IMR-90 (cell line): ENCODE measurements at regions not wholly inside any gene's neighbourhood (a gene's known extent, or its start where the extent isn't known, plus 50 kb on each side); places are given as distances from the start of the nearest gene placed in this dataset.

Experiments used
- ATAC-seq: fragments of 200-7000 bp; cut with Tn5 transposase; 2 replicates; pipeline ENCODE4 v1.9.1; 2020; ENCODE audit warnings: low read depth, mild to moderate bottlenecking, moderate library complexity
- BruUV-seq: library from RNA; stranded (reverse); fragments of 400-500 nt; replicated peaks from 2 replicates; lab custom pipeline; 2021; lab: Mats Ljungman, UMichigan
- CTCF ChIA-PET: fragments of 300-600 bp; formaldehyde crosslinking; extraction: SDS; loops from one replicate; lab custom pipeline; 2021; ENCODE audit warnings: antibody characterized with exemption; lab: Yijun Ruan, JAX
- POLR2A ChIA-PET: fragments of 300-600 bp; sonication (Branson Sonifier 250); formaldehyde crosslinking; loops from one replicate; lab custom pipeline; 2022; ENCODE audit warnings: antibody characterized with exemption; ENCODE audit not compliant: unreplicated experiment; lab: Charles Lee
- DNase-seq: peaks from one replicate; pipeline ENCODE4 v3.0.0; 2013
- H2AFZ ChIP-seq: replicated peaks from 2 replicates; pipeline ENCODE3; 2013; ENCODE audit warnings: low read length, mild to moderate bottlenecking; ENCODE audit not compliant: poor library complexity
- H2AK5ac ChIP-seq: 2 replicates; pipeline ENCODE4 v1.6.1; 2013; ENCODE audit warnings: low read depth, low read length, inconsistent platforms
- H2AK9ac ChIP-seq: replicated peaks from 2 replicates; pipeline ENCODE3; 2013; ENCODE audit warnings: mild to moderate bottlenecking, low read depth, low read length, moderate library complexity; ENCODE audit not compliant: poor library complexity
- H2BK120ac ChIP-seq: 2 replicates; pipeline ENCODE4 v1.6.1; 2013; ENCODE audit warnings: low read depth, low read length, inconsistent platforms
- H2BK15ac ChIP-seq: 3 replicates; pipeline ENCODE4 v1.6.1; 2013; ENCODE audit warnings: low read depth, low read length, inconsistent platforms
- H2BK20ac ChIP-seq: 2 replicates; pipeline ENCODE4 v1.6.1; 2013; ENCODE audit warnings: low read depth, mild to moderate bottlenecking, inconsistent platforms, low read length, moderate library complexity
- H2BK5ac ChIP-seq: 2 replicates; pipeline ENCODE4 v1.6.1; 2013; ENCODE audit warnings: mild to moderate bottlenecking, low read depth, low read length, inconsistent platforms; ENCODE audit not compliant: poor library complexity, severe bottlenecking
- H3K14ac ChIP-seq: replicated peaks from 2 replicates; pipeline ENCODE4 v1.6.1; 2013; ENCODE audit warnings: low read depth, low read length, inconsistent platforms
- H3K18ac ChIP-seq: 2 replicates; pipeline ENCODE4 v1.6.1; 2013; ENCODE audit warnings: low read depth, low read length, control low read depth
- H3K23ac ChIP-seq: 2 replicates; pipeline ENCODE4 v1.6.1; 2013; ENCODE audit warnings: low read depth, low read length, inconsistent platforms
- H3K27ac ChIP-seq: 2 replicates; pipeline ENCODE4 v1.5.1; 2013; ENCODE audit warnings: mild to moderate bottlenecking, control low read depth, low read length; ENCODE audit not compliant: insufficient read depth
- H3K27me3 ChIP-seq: 2 replicates; pipeline ENCODE4 v1.6.1; 2013; ENCODE audit warnings: low read length; ENCODE audit not compliant: control insufficient read depth, insufficient read depth
- H3K36me3 ChIP-seq: 2 replicates; pipeline ENCODE4 v1.6.1; 2013; ENCODE audit warnings: low read length, mixed read lengths; ENCODE audit not compliant: control insufficient read depth, insufficient read depth
- H3K4ac ChIP-seq: 2 replicates; pipeline ENCODE4 v1.6.1; 2013; ENCODE audit warnings: low read depth, low read length, inconsistent platforms
- H3K4me1 ChIP-seq: 2 replicates; pipeline ENCODE4 v1.6.1; 2013; ENCODE audit warnings: low read length, mixed read lengths; ENCODE audit not compliant: control insufficient read depth, insufficient read depth
- H3K4me2 ChIP-seq: 2 replicates; pipeline ENCODE4 v1.6.1; 2013; ENCODE audit warnings: low read depth, mild to moderate bottlenecking, control low read depth, low read length, moderate library complexity
- H3K4me3 ChIP-seq: 2 replicates; pipeline ENCODE4 v1.5.1; 2013; ENCODE audit warnings: low read depth, mild to moderate bottlenecking, control low read depth, low read length, moderate library complexity; ENCODE audit not compliant: insufficient read depth
- H3K56ac ChIP-seq: 2 replicates; pipeline ENCODE4 v1.6.1; 2013; ENCODE audit warnings: low read length, inconsistent platforms; ENCODE audit not compliant: insufficient read depth; ENCODE audit errors: extremely low read depth
- H3K79me1 ChIP-seq, 2 experiments: 2 replicates each; pipeline ENCODE4 v1.6.1; 2013; ENCODE audit warnings: low read length in 2 of 2, inconsistent platforms in 1 of 2, low read depth in 1 of 2
- H3K9ac ChIP-seq: 2 replicates; pipeline ENCODE4 v1.6.1; 2013; ENCODE audit warnings: low read depth, low read length, control low read depth
- H3K9me1 ChIP-seq: 2 replicates; pipeline ENCODE4 v1.6.1; 2013; ENCODE audit warnings: low read length, inconsistent platforms; ENCODE audit not compliant: insufficient read depth
- H3K9me3 ChIP-seq: 2 replicates; pipeline ENCODE4 v1.6.1; 2013; ENCODE audit warnings: low read length; ENCODE audit not compliant: control insufficient read depth, insufficient read depth
- H4K20me1 ChIP-seq: 2 replicates; pipeline ENCODE4 v1.6.1; 2013; ENCODE audit warnings: low read length, inconsistent platforms; ENCODE audit not compliant: insufficient read depth
- H4K5ac ChIP-seq: 2 replicates; pipeline ENCODE4 v1.6.1; 2013; ENCODE audit warnings: mild to moderate bottlenecking, low read depth, low read length, control low read depth
- H4K8ac ChIP-seq, 2 experiments: 2 replicates each; pipeline ENCODE4 v1.6.1; 2013; ENCODE audit warnings: low read depth in 2 of 2, low read length in 2 of 2, control low read depth in 1 of 2, inconsistent platforms in 1 of 2
- H4K91ac ChIP-seq: 2 replicates; pipeline ENCODE4 v1.6.1; 2013; ENCODE audit warnings: low read depth, low read length, inconsistent platforms; ENCODE audit not compliant: insufficient read depth
- CEBPB ChIP-seq: IDR thresholded peaks from 2 replicates; pipeline ENCODE4 v1.6.1; 2012; ENCODE audit warnings: low read depth, low read length, improper control_type of control experiment
- CHD1 ChIP-seq: IDR thresholded peaks from 2 replicates; pipeline ENCODE4 v1.6.1; 2012; ENCODE audit warnings: low read depth, low read length, improper control_type of control experiment
- CTCF ChIP-seq: conservative IDR thresholded peaks from 2 replicates; pipeline ENCODE4 v1.5.1; 2012; ENCODE audit warnings: mild to moderate bottlenecking, low read depth, low read length, improper control_type of control experiment
- MXI1 ChIP-seq: IDR thresholded peaks from 2 replicates; pipeline ENCODE4 v1.6.1; 2012; ENCODE audit warnings: low read depth, mild to moderate bottlenecking, low read length, moderate library complexity, borderline replicate concordance
- POLR2A ChIP-seq: IDR thresholded peaks from 2 replicates; pipeline ENCODE4 v1.6.1; 2012; ENCODE audit warnings: mild to moderate bottlenecking, low read depth, low read length
- USF2 ChIP-seq: fragments of 150-350 bp; IDR thresholded peaks from 2 replicates; pipeline ENCODE4 v1.6.1; 2017; ENCODE audit warnings: mild to moderate bottlenecking, antibody characterized with exemption, low read length, low read depth
- WGBS, 2 experiments: methylation state at CpG; one replicate each; pipeline versions ENCODE4 v1.1.5 to v1.1.7; 2013; ENCODE audit warnings: missing lambda C conversion rate in 2 of 2; ENCODE audit not compliant: insufficient read length in 1 of 2; ENCODE audit errors: extremely low coverage in 2 of 2; 5-methylcytosine and 5-hydroxymethylcytosine counted together
- dilution Hi-C: fragments of 300-500 bp; cut with HindIII; formaldehyde crosslinking; loops from one replicate; pipeline ENCODE4 v1.14.3; 2018; ENCODE audit warnings: low sequenced_read_pairs; ENCODE audit not compliant: unreplicated experiment
- in situ Hi-C: fragments of 300-500 bp; cut with MboI; formaldehyde crosslinking; loops from 3 replicates; pipeline ENCODE4 v1.14.3; 2019; ENCODE audit warnings: low sequenced_read_pairs, inconsistent platforms, mixed read lengths
- intact Hi-C: fragments of 100-400 bp; cut with micrococcal nuclease; formaldehyde crosslinking; loops from 2 replicates; pipeline ENCODE4 v1.10.0; 2022

GRCh38 chr14:61108496-61109141 is 127.6 kb downstream of the SLC38A6 start:
- no peaks in the 10 kb centered on the region for H4K20me1 ChIP-seq
- H3K23ac ChIP-seq = peak overlapping the region; percentile 77
- WGBS, 2 experiments = 64% methylated on average over 5 of the region's 10 CpGs; no CpG with 5 or more reads in 1 of the 2 experiments
- peaks cover 0 to 12% of the 10 kb centered on the region in 2 experiments; a peak in 2 of 4 replicates for H3K79me1 ChIP-seq
- ChIA-PET CTCF (interaction anchor here (0.6 to 1.1 kb wide), 2 partner anchors 15 to 860 kb away, joined by 3 read pairs; partner anchors contain the start of gene PPM1A), POLR2A (interaction anchor here (0.6 kb wide), 1 partner anchor 73 kb away, joined by 4 read pairs; no protein-coding TSS in a partner anchor)
- H2BK20ac ChIP-seq = peak overlapping the region; percentile 94
- no peak for ATAC-seq
- peak overlapping the region; percentile 85 for H3K4ac ChIP-seq
- H3K4me1 ChIP-seq = peaks cover 27% of the 10 kb centered on the region
- peak overlapping the region; percentile 16 for H2AFZ ChIP-seq
- no peaks in the 10 kb centered on the region for H3K9me3 ChIP-seq
- H3K18ac ChIP-seq = peak overlapping the region; percentile 53
- DNase-seq = no peak
- peaks cover 1% of the 10 kb centered on the region; the same call in 1 of the 2 replicates for H3K36me3 ChIP-seq
- peak overlapping the region; percentile 84 for H3K14ac ChIP-seq
- H3K9me1 ChIP-seq = peaks cover 43% of the 10 kb centered on the region
- H4K8ac ChIP-seq = peak overlapping the region; percentile 73 to 76; a peak in 3 of 4 replicates
- H2AK9ac ChIP-seq = peak overlapping the region; percentile 42
- dilution Hi-C loops (no loop called here), intact Hi-C loops (no loop called here), in situ Hi-C loops (no loop called here)
- H2BK120ac ChIP-seq = peak overlapping the region; percentile 86
- H3K9ac ChIP-seq = no peak overlapping the region
- no peak for TF ChIP-seq POLR2A
- TF ChIP-seq MXI1 = no peak
- TF ChIP-seq CTCF = no peak
- no peak for TF ChIP-seq CEBPB
- TF ChIP-seq CHD1 = no peak
- TF ChIP-seq USF2 = no peak
- peak overlapping the region; percentile 28 for H2BK5ac ChIP-seq
- H3K27ac ChIP-seq = no peak overlapping the region
- no peaks in the 10 kb centered on the region for H3K27me3 ChIP-seq
- peak overlapping the region; percentile 57; the same call in 1 of the 2 replicates for H4K91ac ChIP-seq
- H3K4me3 ChIP-seq = no peak overlapping the region
- H3K56ac ChIP-seq = no peak overlapping the region
- H3K4me2 ChIP-seq = no peak overlapping the region
- H2BK15ac ChIP-seq = peak overlapping the region; percentile 95; the same call in 2 of the 3 replicates
- peak overlapping the region; percentile 74 for H2AK5ac ChIP-seq
- BruUV-seq = no TSS peak
- peak overlapping the region; percentile 59; the same call in 1 of the 2 replicates for H4K5ac ChIP-seq
